HEK293 (cell line): ENCODE measurements at regions not wholly inside any gene's neighbourhood (a gene's known extent, or its start where the extent isn't known, plus 50 kb on each side); places are given as distances from the start of the nearest gene placed in this dataset.

Experiments
- CTCF ChIA-PET: fragments of 350-600 bp; formaldehyde crosslinking; extraction: SDS; loops from one replicate; lab custom pipeline; 2021; ENCODE audit warnings: antibody characterized with exemption; lab: Yijun Ruan, JAX
- POLR2A ChIA-PET: fragments of 300-600 bp; formaldehyde crosslinking; extraction: SDS; loops from one replicate; lab custom pipeline; 2020; ENCODE audit warnings: antibody characterized with exemption, inconsistent platforms; lab: Yijun Ruan, JAX
- H3K27ac ChIP-seq: fragments of 200-500 bp; sonication (Bioruptor generic); 2 replicates; pipeline ENCODE4 v1.5.1; 2014; ENCODE audit warnings: low read depth, low read length, control low read depth, inconsistent platforms; ENCODE audit errors: extremely low read depth
- H3K36me3 ChIP-seq, 2 experiments: fragments of 200-500 bp in 1 of 2; sonication (Bioruptor generic) in 1 of 2; 1 replicate in 1 of 2; 2 replicates in 1 of 2; pipeline ENCODE4 v1.5.1; 2014 to 2017; ENCODE audit warnings: inconsistent platforms in 2 of 2, low read length in 2 of 2; ENCODE audit not compliant: control insufficient read depth in 2 of 2, insufficient read depth in 1 of 2
- H3K4me1 ChIP-seq: fragments of 200-500 bp; sonication (Bioruptor generic); 2 replicates; pipeline ENCODE4 v1.5.1; 2014; ENCODE audit warnings: mild to moderate bottlenecking, low read length, inconsistent platforms; ENCODE audit not compliant: control insufficient read depth, insufficient read depth
- H3K4me3 ChIP-seq: 2 replicates; pipeline ENCODE4 v1.5.1; 2011; ENCODE audit warnings: low read depth, mild to moderate bottlenecking, control low read depth, low read length, moderate library complexity
- H3K9me3 ChIP-seq: fragments of 200-500 bp; sonication (Bioruptor generic); 2 replicates; pipeline ENCODE4 v1.5.1; 2014; ENCODE audit warnings: low read depth, low read length, inconsistent platforms; ENCODE audit not compliant: control insufficient read depth, insufficient read depth
- ATF2 ChIP-seq: fragments of 450-650 bp; formaldehyde crosslinking; IDR thresholded peaks from 2 replicates; pipeline ENCODE4 v1.5.1; 2016; ENCODE audit warnings: missing biosample characterization, missing genetic modification characterization, low read depth
- KLF17 ChIP-seq: fragments of 450-650 bp; formaldehyde crosslinking; IDR thresholded peaks from 2 replicates; pipeline ENCODE4 v1.5.1; 2016; ENCODE audit warnings: missing biosample characterization, missing genetic modification characterization
- MYNN ChIP-seq: fragments of 450-650 bp; formaldehyde crosslinking; IDR thresholded peaks from 2 replicates; pipeline ENCODE4 v1.5.1; 2016; ENCODE audit warnings: missing biosample characterization, missing genetic modification characterization, borderline replicate concordance
- RBAK ChIP-seq: fragments of 450-650 bp; formaldehyde crosslinking; IDR thresholded peaks from 2 replicates; pipeline ENCODE4 v1.5.1; 2016; ENCODE audit warnings: missing biosample characterization, missing genetic modification characterization
- ZFP41 ChIP-seq: fragments of 450-650 bp; formaldehyde crosslinking; IDR thresholded peaks from 2 replicates; pipeline ENCODE4 v1.5.1; 2016; ENCODE audit warnings: missing biosample characterization, missing genetic modification characterization, borderline replicate concordance
- ZNF133 ChIP-seq: fragments of 450-650 bp; formaldehyde crosslinking; IDR thresholded peaks from 2 replicates; pipeline ENCODE4 v1.5.1; 2016; ENCODE audit warnings: missing biosample characterization, missing genetic modification characterization
- ZNF157 ChIP-seq: fragments of 450-650 bp; formaldehyde crosslinking; IDR thresholded peaks from 2 replicates; pipeline ENCODE4 v1.5.1; 2016; ENCODE audit warnings: missing biosample characterization, missing genetic modification characterization
- ZNF354C ChIP-seq: fragments of 450-650 bp; formaldehyde crosslinking; IDR thresholded peaks from 2 replicates; pipeline ENCODE4 v1.5.1; 2016; ENCODE audit warnings: missing biosample characterization, missing genetic modification characterization, low read depth, borderline replicate concordance
- ZNF366 ChIP-seq: fragments of 450-650 bp; formaldehyde crosslinking; conservative IDR thresholded peaks from 2 replicates; pipeline ENCODE4 v1.5.1; 2016; ENCODE audit warnings: missing biosample characterization, missing genetic modification characterization
- ZNF404 ChIP-seq: fragments of 450-650 bp; formaldehyde crosslinking; IDR thresholded peaks from 2 replicates; pipeline ENCODE4 v1.5.1; 2017; ENCODE audit warnings: missing biosample characterization, missing genetic modification characterization
- ZNF529 ChIP-seq: fragments of 450-650 bp; formaldehyde crosslinking; IDR thresholded peaks from 2 replicates; pipeline ENCODE4 v1.5.1; 2017; ENCODE audit warnings: missing genetic modification characterization, missing biosample characterization; ENCODE audit not compliant: insufficient replicate concordance
- ZNF544 ChIP-seq: fragments of 450-650 bp; formaldehyde crosslinking; IDR thresholded peaks from 2 replicates; pipeline ENCODE4 v1.5.0; 2017; ENCODE audit warnings: missing biosample characterization, missing genetic modification characterization
- ZNF560 ChIP-seq: fragments of 450-650 bp; formaldehyde crosslinking; IDR thresholded peaks from 2 replicates; pipeline ENCODE4 v1.5.1; 2017; ENCODE audit warnings: missing biosample characterization, missing genetic modification characterization, borderline replicate concordance
- ZNF624 ChIP-seq: fragments of 450-650 bp; formaldehyde crosslinking; IDR thresholded peaks from 2 replicates; pipeline ENCODE4 v1.5.1; 2017; ENCODE audit warnings: missing biosample characterization, missing genetic modification characterization
- ZNF791 ChIP-seq: fragments of 450-650 bp; formaldehyde crosslinking; IDR thresholded peaks from 2 replicates; pipeline ENCODE4 v1.5.1; 2016; ENCODE audit warnings: missing biosample characterization, missing genetic modification characterization
- ZNF837 ChIP-seq: fragments of 450-650 bp; formaldehyde crosslinking; IDR thresholded peaks from 2 replicates; pipeline ENCODE4 v1.5.1; 2016; ENCODE audit warnings: missing biosample characterization, missing genetic modification characterization

GRCh38 chr7:156121956-156122355 lies 309.7 kb upstream of the SHH start:
- Histone ChIP-seq H3K4me3 (no peak overlapping the region), H3K36me3 (no peaks in the 10 kb centered on the region), H3K9me3 (no peaks in the 10 kb centered on the region), H3K4me1 (no peaks in the 10 kb centered on the region), H3K27ac (no peak overlapping the region)
- CTCF ChIA-PET = no interaction called here
- POLR2A ChIA-PET = no interaction called here
- TF ChIP-seq ZNF529 (tag by site-specific recombination) = no peak

- Histone ChIP-seq H3K4me3 (no peak overlapping the region), H3K9me3 (no peaks in the 10 kb centered on the region), H3K36me3 (no peaks in the 10 kb centered on the region), H3K4me1 (no peaks in the 10 kb centered on the region)
- CTCF ChIA-PET = no interaction called here
- POLR2A ChIA-PET = no interaction called here
- no peak for TF ChIP-seq KLF17 (tag by site-specific recombination)
- no peak for TF ChIP-seq RBAK
- no peak for TF ChIP-seq ZNF354C (tag by site-specific recombination)
- TF ChIP-seq ZFP41 = no peak
- no peak for TF ChIP-seq ZNF544 (tag by site-specific recombination)
- no peak for TF ChIP-seq ATF2 (tag by site-specific recombination)
- TF ChIP-seq ZNF366 (tag by site-specific recombination) = no peak
- no peak for TF ChIP-seq ZNF133 (tag by site-specific recombination)
- TF ChIP-seq MYNN (tag by site-specific recombination) = no peak
- no peak for TF ChIP-seq ZNF560 (tag by site-specific recombination)
- TF ChIP-seq, all 188 proteins: peak for 0
- no peak overlapping the region for H3K27ac ChIP-seq
These were observed 309.2 kb upstream of the SHH start for GRCh38 chr7:156121434-156121833.

- Histone ChIP-seq H3K9me3 (no peaks in the 10 kb centered on the region), H3K36me3 (no peaks in the 10 kb centered on the region), H3K27ac (no peak overlapping the region), H3K4me3 (no peak overlapping the region), H3K4me1 (no peaks in the 10 kb centered on the region)
- CTCF ChIA-PET = no interaction called here
- POLR2A ChIA-PET = no interaction called here
- TF ChIP-seq ZNF791 (no peak), ZNF837 (no peak), ZNF624 (tag by site-specific recombination) (no peak)
These were observed 308.3 kb upstream of the SHH start for GRCh38 chr7:156120552-156120951.

GRCh38 chr7:156119771-156120170 lies 307.5 kb upstream of the SHH start:
- CTCF ChIA-PET = no interaction called here
- Histone ChIP-seq H3K4me3 (no peak overlapping the region), H3K9me3 (no peaks in the 10 kb centered on the region), H3K27ac (no peak overlapping the region), H3K36me3 (no peaks in the 10 kb centered on the region), H3K4me1 (no peaks in the 10 kb centered on the region)
- POLR2A ChIA-PET = no interaction called here
- TF ChIP-seq ZNF404 (tag by site-specific recombination) (no peak), ZNF366 (tag by site-specific recombination) (no peak), ZNF157 (tag by site-specific recombination) (no peak)
